ENCODE measurements at regions not wholly inside any gene's neighbourhood (a gene's known extent, or its start where the extent isn't known, plus 50 kb on each side); places are given as distances from the start of the nearest gene placed in this dataset.
"Not testable (repeated sequence)": the region's sequence is repeated elsewhere in the genome, so short reads cannot be mapped to it uniquely, and the experiment has no call there.

DNA sequence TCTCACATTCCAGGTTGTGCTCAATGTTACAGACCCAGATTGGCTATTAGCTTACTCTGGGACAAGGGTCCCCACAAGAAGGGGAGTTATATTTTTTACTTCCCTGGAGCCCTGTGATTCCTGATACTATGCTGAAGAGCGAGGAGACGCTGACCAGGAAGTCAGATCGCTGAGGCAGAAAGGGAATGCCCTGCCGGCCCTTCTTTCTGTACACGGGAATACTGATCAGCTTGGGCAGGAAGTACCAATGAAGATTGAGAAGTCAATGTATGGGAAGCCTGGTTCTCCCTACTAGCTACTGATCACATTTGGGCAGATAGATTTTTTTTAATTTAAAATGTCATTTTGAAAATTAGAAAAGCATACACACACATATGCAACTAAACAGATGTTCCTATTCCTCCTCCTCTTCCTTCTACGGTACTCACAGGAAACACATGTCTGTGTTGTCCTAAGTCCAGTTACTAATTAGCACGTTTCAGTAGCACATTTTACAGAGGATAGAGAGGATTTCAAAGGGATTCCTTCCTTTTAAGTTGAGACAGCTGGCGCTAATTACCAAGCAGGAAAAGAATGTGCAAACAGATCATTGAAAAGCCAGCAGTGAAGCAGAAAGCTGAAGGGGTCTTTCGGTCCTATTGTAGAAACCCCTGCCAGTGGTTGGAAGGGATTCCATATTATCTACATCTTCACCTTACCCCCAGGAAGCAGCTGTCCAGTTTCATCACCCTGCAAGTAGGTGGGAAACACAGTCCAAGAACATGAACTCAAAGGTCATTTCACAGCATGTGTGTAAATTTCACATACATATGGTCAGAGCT lies 292.4 kb downstream of the DUSP6 start:
- DNase-seq = no peak

DNA sequence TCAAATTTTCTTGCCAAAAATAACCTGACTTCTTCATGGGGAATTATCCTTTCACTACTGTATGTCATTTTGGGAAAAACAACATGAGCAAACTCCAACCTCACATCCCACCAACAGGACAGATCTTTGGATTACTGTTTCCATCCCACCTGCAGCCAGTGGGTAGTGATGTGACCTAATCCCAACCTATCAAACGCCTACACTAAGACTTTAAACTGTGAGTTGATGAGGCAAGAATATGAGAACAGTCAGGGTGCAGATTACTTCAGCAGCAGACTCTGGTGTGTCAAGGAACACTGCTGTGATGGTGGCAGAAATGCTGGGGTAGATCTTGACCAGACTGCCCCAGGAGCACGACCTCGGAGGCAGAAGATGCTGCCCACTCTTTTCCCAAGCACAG lies 293.2 kb downstream of the DUSP6 start:
- peak; percentile 40 to 54 (median 48) for DNase-seq

DNA sequence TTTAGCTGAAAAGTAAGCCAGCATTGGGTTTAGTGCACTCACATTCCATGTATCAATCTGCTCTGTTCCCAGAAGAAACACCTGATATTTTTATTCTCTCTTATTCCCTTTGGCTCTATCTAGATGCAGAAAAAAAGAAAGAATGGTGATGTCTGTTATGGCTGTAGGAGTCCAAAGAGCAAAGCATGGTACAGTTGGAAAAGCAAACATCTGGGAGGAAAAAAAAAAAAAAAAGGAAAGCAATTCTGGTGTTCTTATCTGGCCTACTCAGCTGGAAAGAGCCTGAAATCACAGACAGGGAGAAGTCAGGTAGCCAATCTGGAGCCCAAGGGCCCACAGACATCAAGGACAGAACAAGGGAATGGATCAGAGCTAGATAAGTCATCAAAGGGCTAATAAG lies 293.9 kb downstream of the DUSP6 start:
- no peak for DNase-seq

DNA sequence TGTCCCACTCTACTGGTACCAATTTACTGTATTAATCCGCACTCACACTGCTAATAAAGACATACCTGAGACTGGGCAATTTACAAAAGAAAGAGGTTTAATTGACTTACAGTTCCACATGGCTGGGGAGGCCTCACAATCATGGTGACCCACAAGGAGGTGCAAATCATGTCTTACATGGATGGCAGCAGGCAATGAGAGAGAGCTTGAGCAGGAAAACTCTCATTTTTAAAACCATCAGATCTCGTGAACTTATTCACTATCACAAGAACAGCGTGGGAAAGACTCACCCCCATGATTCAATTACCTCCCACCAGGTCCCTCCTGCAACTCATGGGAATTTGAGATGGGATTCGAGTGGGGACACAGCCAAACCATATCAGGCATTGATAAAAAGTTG lies 298.5 kb downstream of the DUSP6 start:
- not testable (repeated sequence) for DNase-seq

DNA sequence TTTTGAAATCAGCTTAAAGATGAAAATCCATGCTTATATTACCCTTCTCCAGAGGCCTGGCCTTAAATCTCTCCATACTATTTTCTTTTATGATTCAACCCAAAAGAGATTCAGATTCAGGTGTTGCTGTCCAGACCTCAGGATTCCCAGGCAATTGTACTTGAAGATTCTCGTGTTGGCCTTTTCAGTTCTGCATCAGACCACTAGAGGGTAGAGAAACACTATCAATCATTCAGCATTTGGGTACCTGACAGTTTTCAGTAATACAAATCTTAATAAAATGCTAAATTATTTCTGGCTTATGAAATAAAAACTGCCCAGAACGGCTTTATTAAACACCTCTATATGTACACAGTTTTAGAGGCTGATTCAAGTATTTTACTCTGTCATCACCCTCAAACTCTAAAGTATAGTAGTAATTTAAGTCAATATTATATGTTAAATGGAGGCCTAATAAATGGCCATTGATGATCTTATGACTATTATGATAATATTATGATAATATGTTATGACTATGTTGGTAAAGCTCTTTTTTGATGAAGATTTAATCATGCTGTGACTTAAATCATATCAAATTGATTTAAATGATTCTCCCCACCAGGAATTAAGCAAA lies 301.1 kb downstream of the DUSP6 start:
- DNase-seq = peak; percentile 70 to 87 (median 81)

DNA sequence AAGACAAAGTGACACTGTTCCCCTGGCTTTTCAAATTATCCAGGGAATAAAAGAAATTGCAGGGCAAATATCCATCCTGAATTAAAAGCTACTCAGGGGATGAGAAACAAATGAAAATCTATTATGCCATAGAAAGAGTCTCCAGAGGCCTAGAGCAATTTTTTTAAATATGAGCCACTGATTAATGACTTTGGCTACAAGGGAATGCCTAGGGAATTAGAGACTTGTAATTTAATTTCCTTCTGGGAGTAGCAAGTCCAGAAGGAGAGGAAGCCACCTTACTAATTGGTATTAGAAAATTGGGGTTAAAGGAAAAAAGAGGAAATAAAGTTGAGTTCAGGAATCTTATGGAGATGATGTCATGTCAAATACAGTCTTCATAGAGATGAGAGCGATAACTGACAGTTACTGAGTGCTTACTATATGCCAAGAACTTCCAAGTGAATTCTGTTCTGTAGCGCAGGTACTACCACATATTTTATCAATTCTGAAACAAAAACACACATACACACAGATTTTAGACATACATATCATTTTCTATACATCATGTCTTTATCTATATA lies 304.4 kb downstream of the DUSP6 start:
- DNase-seq = peak in 2 of 3 donors; percentile 43 to 53

GRCh38 chr12:89041078-89041477 lies 311.2 kb downstream of the DUSP6 start:
- DNase-seq = no peak

- DNase-seq = peak; percentile 57 to 93 (median 84)
Measured at GRCh38 chr12:89040146-89040964, 311.9 kb downstream of the DUSP6 start.

GRCh38 chr12:89038831-89039512 lies 313.3 kb downstream of the DUSP6 start:
- peak; percentile 49 to 64 (median 59) for DNase-seq

DNA sequence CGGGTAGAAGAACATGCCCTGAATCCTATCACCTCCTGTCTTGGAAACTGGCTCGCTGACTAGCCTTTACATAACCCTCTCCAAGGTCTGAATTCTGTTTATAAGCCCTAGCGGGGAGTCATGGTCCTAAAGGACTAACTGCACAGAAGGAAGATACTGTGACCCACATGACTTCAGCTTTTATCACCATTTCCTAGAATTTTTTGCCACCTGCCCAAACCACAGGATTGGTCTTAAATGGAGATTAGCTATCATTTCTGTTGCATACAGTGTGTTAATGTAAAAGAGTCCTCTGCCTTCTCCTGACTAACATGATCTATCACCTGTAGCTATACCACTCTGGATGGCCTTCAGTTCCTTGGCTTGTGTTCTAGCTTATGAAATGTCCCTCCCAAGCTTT lies 319.2 kb downstream of the DUSP6 start:
- DNase-seq = no peak

- DNase-seq = no peak
Measured at GRCh38 chr12:89029961-89030360, 322.3 kb downstream of the DUSP6 start.

GRCh38 chr12:89024580-89024979 lies 327.7 kb downstream of the DUSP6 start:
- DNase-seq = no peak

DNA sequence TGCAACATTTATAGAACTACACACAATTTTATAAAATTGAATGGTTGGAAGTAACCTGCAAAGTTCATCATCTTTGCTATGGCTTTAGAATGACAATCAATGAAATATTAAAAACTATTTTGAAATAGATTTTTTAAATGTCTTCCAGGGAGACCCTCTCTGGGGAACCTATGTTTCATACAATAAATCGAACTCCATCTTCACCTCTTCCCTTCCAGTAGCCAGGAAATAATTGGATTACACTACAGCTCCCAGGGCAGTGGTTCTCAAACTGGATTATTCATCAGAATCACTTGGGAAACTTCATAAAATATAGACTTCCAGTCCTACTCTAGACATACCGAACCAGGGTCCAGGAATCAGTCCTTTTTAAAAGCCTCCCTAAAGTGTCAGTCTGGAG lies 328.4 kb downstream of the DUSP6 start:
- DNase-seq = no peak

DNA sequence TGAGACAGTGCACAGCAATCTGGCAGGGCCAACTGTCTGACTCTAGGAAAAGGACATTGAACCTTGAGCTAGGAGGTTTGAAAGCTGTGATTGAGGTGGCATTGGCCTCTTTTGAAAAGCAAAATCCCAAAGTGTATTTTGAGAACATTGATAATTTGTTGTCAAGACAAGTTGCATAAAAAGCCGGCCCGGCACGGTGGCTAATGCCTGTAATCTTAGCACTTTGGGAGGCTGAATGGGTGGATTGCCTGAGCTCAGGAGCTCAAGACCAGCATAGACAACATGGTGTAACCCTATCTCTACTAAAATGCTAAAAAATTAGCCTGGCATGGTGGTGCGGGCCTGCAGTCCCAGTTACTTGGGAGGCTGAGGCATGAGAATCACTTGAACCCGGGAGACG lies 331.6 kb downstream of the DUSP6 start:
- no peak for DNase-seq

GRCh38 chr12:89020121-89020480 lies 332.2 kb downstream of the DUSP6 start:
- no peak for DNase-seq

GRCh38 chr12:89019439-89020120 lies 332.7 kb downstream of the DUSP6 start:
- DNase-seq = peak; percentile 79 to 84 (median 83)

- peak; percentile 85 to 92 (median 87) for DNase-seq
Measured at GRCh38 chr12:89016970-89017778, 335.1 kb downstream of the DUSP6 start.

DNA sequence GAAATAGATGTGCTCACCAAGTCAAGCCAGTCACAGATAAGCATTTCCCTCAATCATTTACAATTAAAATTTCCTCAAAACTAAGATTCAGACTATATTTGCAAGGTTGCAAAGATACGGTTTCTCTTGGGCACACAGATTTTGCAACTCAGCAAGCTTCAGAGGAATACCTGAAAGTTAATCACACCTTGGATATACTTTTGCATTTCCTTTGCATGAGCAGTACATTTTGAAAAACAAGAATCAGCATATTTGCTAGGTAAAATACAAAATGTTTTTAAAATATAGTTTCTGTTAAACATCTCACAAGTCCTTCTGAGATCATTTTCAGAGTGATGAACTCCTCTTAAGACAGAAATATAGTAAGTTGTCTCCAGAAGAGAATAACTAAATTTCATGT lies 336.9 kb downstream of the DUSP6 start:
- DNase-seq = no peak

DNA sequence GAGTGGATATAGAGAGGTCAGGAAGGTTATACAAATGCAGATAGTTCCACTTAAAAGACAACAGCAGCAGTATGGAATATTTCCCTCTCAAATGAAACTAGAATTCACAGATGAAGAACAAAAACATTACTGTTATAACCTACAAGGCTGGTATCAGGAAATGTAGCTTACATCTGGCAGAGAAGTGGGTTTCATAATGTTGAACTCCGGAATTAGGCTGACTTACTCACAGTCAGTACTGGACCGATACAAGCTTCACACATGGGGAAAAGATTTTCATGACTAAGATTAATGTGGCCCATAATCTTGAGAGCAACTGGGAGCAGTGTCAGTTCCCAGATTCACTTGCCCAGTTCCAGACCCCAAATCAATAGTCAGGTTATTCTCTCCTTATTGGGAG lies 353.9 kb downstream of the DUSP6 start:
- peak in 1 of 3 donors; percentile 18 for DNase-seq

GRCh38 chr12:88996200-88996788 lies 356.0 kb downstream of the DUSP6 start:
- DNase-seq = peak in 2 of 3 donors; percentile 20 to 37

GRCh38 chr12:88994971-88995370 lies 357.3 kb downstream of the DUSP6 start:
- DNase-seq = peak; percentile 50 to 72 (median 65)

Data from suppressor macrophage treated with lipopolysaccharide for 1 hour (primary cell).